K562 (cell line): ENCODE measurements at regions not wholly inside any gene's neighbourhood (a gene's known extent, or its start where the extent isn't known, plus 50 kb on each side); places are given as distances from the start of the nearest gene placed in this dataset.
A peak's percentile ranks its signal among the peaks of the same experiment; 100 is the strongest.

Source experiments
- ATAC-seq: fragments of 200-7000 bp; cut with Tn5 transposase; 3 replicates; pipeline ENCODE4 v1.9.1; 2020; ENCODE audit warnings: moderate library complexity
- BruUV-seq: library from RNA; stranded (reverse); fragments of 400-500 nt; replicated peaks from 2 replicates; lab custom pipeline; 2021; lab: Mats Ljungman, UMichigan
- CTCF ChIA-PET: fragments of 300-600 bp; formaldehyde crosslinking; extraction: SDS; loops from one replicate; lab custom pipeline; 2021; ENCODE audit warnings: low intra/inter-chr PET ratio; lab: Yijun Ruan, JAX
- POLR2A ChIA-PET: fragments of 300-600, 350-650 bp; sonication (Branson Sonifier 250); formaldehyde crosslinking; extraction: SDS; loops from one replicate; lab custom pipeline; 2021; ENCODE audit warnings: antibody characterized with exemption, inconsistent platforms; lab: Yijun Ruan, JAX
- DNase-seq, 4 experiments: peaks; one replicate each; pipeline versions ENCODE4 v3.0.0 to v3.0.0-alpha.2; 2011 to 2018; ENCODE audit warnings: low spot score in 3 of 4, mixed read lengths in 3 of 4; ENCODE audit errors: extremely low read depth in 1 of 4
- FAIRE-seq: peaks from 2 replicates; lab custom pipeline; 2011; peaks lifted over from hg19 to GRCh38; lab: Jason Lieb, UNC
- H2AFZ ChIP-seq: 2 replicates; pipeline ENCODE4 v1.6.0; 2011; ENCODE audit warnings: low read depth, low read length, control low read depth, inconsistent platforms
- H3K27ac ChIP-seq: fragments of 200-600 bp; 3 replicates; pipeline ENCODE4 v1.8.0; 2011; ENCODE audit warnings: low read depth, mild to moderate bottlenecking, control low read depth, inconsistent platforms, low read length, moderate library complexity, mixed read lengths; ENCODE audit errors: extremely low read depth
- H3K27me3 ChIP-seq, 2 experiments: fragments of 300-600 bp in 1 of 2; 2 replicates in 1 of 2; 3 replicates in 1 of 2; pipeline versions ENCODE4 v1.6.0 to v1.8.0; 2011; ENCODE audit warnings: inconsistent platforms in 2 of 2, low read length in 2 of 2, mild to moderate bottlenecking in 1 of 2, mixed read lengths in 1 of 2, moderate library complexity in 1 of 2; ENCODE audit not compliant: control insufficient read depth in 2 of 2, insufficient read depth in 2 of 2
- H3K36me3 ChIP-seq: fragments of 300-600 bp; 3 replicates; pipeline ENCODE4 v1.8.0; 2011; ENCODE audit warnings: mild to moderate bottlenecking, low read length, inconsistent platforms; ENCODE audit not compliant: control insufficient read depth, insufficient read depth
- H3K4me1 ChIP-seq, 2 experiments: fragments of 200-600 bp in 1 of 2; replicated peaks in 1 of 2; 2 replicates in 1 of 2; 3 replicates in 1 of 2; pipeline versions ENCODE4 v1.5.1 to v1.8.0; 2011; ENCODE audit warnings: inconsistent platforms in 2 of 2, low read length in 2 of 2, mild to moderate bottlenecking in 1 of 2, mixed read lengths in 1 of 2, moderate library complexity in 1 of 2; ENCODE audit not compliant: control insufficient read depth in 2 of 2, insufficient read depth in 2 of 2
- H3K4me2 ChIP-seq: 2 replicates; pipeline ENCODE4 v1.6.1; 2011; ENCODE audit warnings: low read length, control low read depth, inconsistent platforms, mixed read lengths; ENCODE audit not compliant: insufficient read depth
- H3K4me3 ChIP-seq: fragments of 200-600 bp; sonication (generic), shearing (Covaris generic); 2 replicates; pipeline ENCODE4 v1.5.1; 2016; ENCODE audit warnings: control low read depth, inconsistent platforms
- H3K79me2 ChIP-seq: fragments of 200-600 bp; 3 replicates; pipeline ENCODE4 v1.8.0; 2011; ENCODE audit warnings: low read length, inconsistent platforms; ENCODE audit not compliant: control insufficient read depth, insufficient read depth
- H3K9ac ChIP-seq, 2 experiments: 2 replicates each; pipeline versions ENCODE4 v1.6.0 to v1.6.1; 2011; ENCODE audit warnings: low read depth in 2 of 2, low read length in 2 of 2, control low read depth in 1 of 2, inconsistent platforms in 1 of 2, mild to moderate bottlenecking in 1 of 2, mixed read lengths in 1 of 2; ENCODE audit not compliant: insufficient read depth in 1 of 2
- H3K9me1 ChIP-seq: one replicate; pipeline ENCODE4 v1.6.0; 2011; ENCODE audit warnings: inconsistent platforms, mild to moderate bottlenecking, low read length, moderate library complexity; ENCODE audit not compliant: control insufficient read depth, insufficient read depth
- H3K9me3 ChIP-seq: replicated peaks from 2 replicates; pipeline ENCODE4 v1.5.1; 2011; ENCODE audit warnings: low read depth, low read length, inconsistent platforms; ENCODE audit not compliant: control insufficient read depth, insufficient read depth
- H4K20me1 ChIP-seq: replicated peaks from 2 replicates; pipeline ENCODE4 v1.6.1; 2011; ENCODE audit warnings: low read length, inconsistent platforms, mixed read lengths; ENCODE audit not compliant: control insufficient read depth, insufficient read depth
- ATF2 ChIP-seq: sonication (generic); formaldehyde crosslinking; IDR thresholded peaks from 2 replicates; pipeline ENCODE4 v1.8.1; 2022; ENCODE audit warnings: missing genetic modification reagents
- HDAC2 ChIP-seq: fragments of 450-650 bp; IDR thresholded peaks from 2 replicates; pipeline ENCODE4 v1.6.1; 2016; ENCODE audit warnings: mild to moderate bottlenecking
- WGBS: fragments of 100-300 bp; shearing (Covaris generic); methylation state at CpG from one replicate; pipeline ENCODE4 v1.1.6; 2016; ENCODE audit warnings: low coverage, mixed read lengths; ENCODE audit not compliant: insufficient coverage; ENCODE audit errors: missing lambda C conversion rate; 5-methylcytosine and 5-hydroxymethylcytosine counted together
- in situ Hi-C: fragments of 300-500 bp; cut with MboI; formaldehyde crosslinking; loops from 4 replicates; pipeline ENCODE4 v1.15.0; 2018; ENCODE audit warnings: inconsistent platforms, mixed read lengths
- intact Hi-C: fragments of 100-400 bp; cut with micrococcal nuclease; formaldehyde crosslinking; loops from 2 replicates; pipeline ENCODE4 v1.14.2; 2022
- TF ChIP-seq, protein P1 (sequence below): fragments of 250-450 bp; sonication (Bioruptor Pico); IDR thresholded peaks from 2 replicates; pipeline ENCODE4 v1.5.0; 2021; ENCODE audit warnings: mild to moderate bottlenecking, moderate library complexity

DNA sequence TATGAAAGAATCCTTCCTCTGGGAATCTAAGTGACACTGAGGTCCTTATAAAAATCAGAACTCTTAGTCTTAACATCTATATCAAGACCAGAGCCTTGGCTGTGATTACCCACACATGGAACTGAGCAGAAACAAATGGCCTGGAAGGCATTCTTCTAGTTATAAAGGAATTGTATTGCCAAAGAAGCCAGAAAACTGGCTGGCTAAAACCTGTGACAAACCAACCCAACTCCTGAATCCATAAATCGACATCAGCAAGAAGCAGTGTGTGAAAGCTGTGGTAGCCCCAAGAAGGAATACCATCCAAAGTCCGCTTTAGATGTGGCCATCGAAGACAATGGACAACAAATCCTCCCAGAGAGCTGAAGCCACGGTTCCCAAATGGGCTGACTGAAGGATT is 97.9 kb upstream of the CCDC91 start (continued):
- TF ChIP-seq, protein P1, sequence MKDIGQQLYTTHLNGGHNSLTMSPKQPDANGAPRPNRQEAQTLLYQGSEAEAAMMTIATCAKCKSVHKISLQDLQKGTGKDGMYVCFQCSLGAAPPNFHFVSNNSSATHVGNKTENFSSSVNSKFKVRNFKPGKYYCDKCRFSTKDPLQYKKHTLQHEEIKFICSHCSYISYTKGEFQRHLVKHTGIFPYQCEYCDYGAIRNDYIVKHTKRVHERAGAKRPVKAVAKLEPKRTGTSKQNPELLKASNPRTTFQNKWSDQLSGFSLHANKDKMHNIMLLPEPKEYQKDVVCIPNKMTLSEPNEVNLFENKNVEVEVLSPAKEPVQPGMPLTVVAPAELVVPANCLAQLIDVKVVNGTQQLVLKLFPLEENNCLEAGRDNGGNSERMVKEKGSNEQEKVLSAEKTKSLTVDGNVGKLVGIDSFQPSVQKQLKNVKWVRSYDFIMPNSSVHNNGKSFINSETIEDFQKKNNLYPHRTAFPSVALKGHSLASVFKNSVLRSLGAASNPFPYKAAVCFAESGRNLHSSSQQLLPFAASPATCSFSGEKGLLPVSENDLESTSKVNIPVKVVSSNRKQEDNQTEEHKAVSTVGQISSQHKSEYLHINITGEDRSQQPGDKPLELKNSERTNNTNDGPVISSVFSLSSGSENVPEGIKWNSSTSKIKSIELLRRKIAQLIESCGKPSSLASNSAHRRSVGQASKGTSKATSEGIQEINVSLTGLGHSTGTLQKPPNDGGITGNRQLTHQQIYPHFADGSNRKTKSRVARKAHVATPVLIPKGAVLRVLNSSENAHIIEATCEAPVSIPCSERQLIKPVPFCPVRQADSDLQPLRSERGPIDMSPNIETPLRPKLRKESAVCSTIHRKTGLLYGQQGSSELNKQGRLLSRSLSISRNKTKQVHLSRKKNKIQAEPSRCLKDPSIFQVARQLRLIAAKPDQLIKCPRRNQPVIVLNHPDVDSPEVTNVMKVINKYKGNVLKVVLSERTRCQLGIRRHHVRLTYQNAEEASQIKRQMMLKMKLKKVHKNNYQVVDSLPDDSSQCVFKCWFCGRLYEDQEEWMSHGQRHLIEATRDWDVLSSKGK (CRISPR knock-in tag), result no peak
- no peak for TF ChIP-seq ATF2 (CRISPR knock-in tag)

DNA sequence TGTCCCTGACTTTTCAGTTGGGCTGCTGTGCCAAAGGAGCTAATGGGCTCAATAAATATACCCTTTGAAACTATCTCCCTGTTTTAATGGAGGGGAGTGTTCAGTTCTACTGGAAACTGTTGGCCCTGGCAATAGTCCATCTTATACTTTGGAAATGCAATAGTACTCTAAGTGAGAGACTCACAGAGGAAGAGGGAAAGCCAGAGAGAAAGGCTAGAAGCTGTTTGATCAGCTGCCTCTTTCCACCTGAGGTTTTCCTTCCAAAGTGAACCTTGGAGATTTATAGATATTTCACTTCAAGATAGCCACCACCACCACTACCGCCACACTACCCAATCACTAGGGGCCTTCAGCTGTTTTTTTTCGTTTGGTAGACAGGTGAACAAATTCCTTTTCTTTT is 93.6 kb upstream of the CCDC91 start:
- Histone ChIP-seq H2AFZ (0 out of 2 replicates have a peak overlapping the region, but pooled peaks have one; percentile 29), H3K4me3 (no peak overlapping the region), H3K4me1 (no peaks in the 10 kb centered on the region), H3K36me3 (no peaks in the 10 kb centered on the region), H4K20me1 (no peaks in the 10 kb centered on the region), H3K9me3 (no peaks in the 10 kb centered on the region), H3K4me2 (no peak overlapping the region), H3K9me1 (no peaks in the 10 kb centered on the region), H3K9ac (no peak overlapping the region), H3K79me2 (no peaks in the 10 kb centered on the region), H3K27ac (no peak overlapping the region), H3K27me3 (no peaks in the 10 kb centered on the region)
- DNase-seq, result no peak
- 17% methylated on average over 2 of the region's 2 CpGs for WGBS
- no peak for ATAC-seq
- in situ Hi-C loops (no loop called here), intact Hi-C loops (no loop called here)
- POLR2A ChIA-PET, result interaction anchor here (0.6 to 0.7 kb wide), 2 partner anchors 14 to 396 kb away, joined by 3 read pairs; no protein-coding TSS in a partner anchor
- BruUV-seq, result no TSS peak
- no peak for FAIRE-seq
- TF ChIP-seq HDAC2, result no peak
- CTCF ChIA-PET, result interaction anchor here (0.5 kb wide), 1 partner anchor 361 kb away, joined by 3 read pairs; no protein-coding TSS in a partner anchor
